Neural cell (in vitro differentiated cells): ENCODE measurements at regions not wholly inside any gene's neighbourhood (a gene's known extent, or its start where the extent isn't known, plus 50 kb on each side); places are given as distances from the start of the nearest gene placed in this dataset.

Experiments used
- H2AFZ ChIP-seq: fragments of 200-600, 300-800 bp; sonication (generic), shearing (Covaris generic); 2 replicates; pipeline ENCODE4 v1.6.0; 2014; ENCODE audit warnings: low read depth, mild to moderate bottlenecking, antibody characterized with exemption, low read length, moderate library complexity
- H3F3A ChIP-seq: fragments of 200-600 bp; shearing (Covaris generic); 2 replicates; pipeline ENCODE4 v1.6.1; 2016; ENCODE audit warnings: mild to moderate bottlenecking, moderate library complexity, mixed read lengths, antibody characterized with exemption, low read length; ENCODE audit not compliant: insufficient read depth, poor library complexity, severe bottlenecking
- H3K27ac ChIP-seq: fragments of 200-600, 300-800 bp; sonication (generic), shearing (Covaris generic); 2 replicates; pipeline ENCODE4 v1.5.1; 2014; ENCODE audit warnings: mild to moderate bottlenecking, low read length, moderate library complexity
- H3K27me3 ChIP-seq: fragments of 300-800, 200-600 bp; sonication (generic), shearing (Covaris generic); 2 replicates; pipeline ENCODE4 v1.6.0; 2014; ENCODE audit warnings: mild to moderate bottlenecking, low read depth, low read length, moderate library complexity; ENCODE audit not compliant: insufficient read depth
- H3K36me3 ChIP-seq: fragments of 300-800, 200-600 bp; sonication (generic), shearing (Covaris generic); 2 replicates; pipeline ENCODE4 v1.5.1; 2014; ENCODE audit warnings: mild to moderate bottlenecking, antibody characterized with exemption, low read length, moderate library complexity; ENCODE audit not compliant: insufficient read depth
- H3K4me2 ChIP-seq: fragments of 300-800, 200-600 bp; sonication (generic), shearing (Covaris generic); 2 replicates; pipeline ENCODE4 v1.6.0; 2014; ENCODE audit warnings: mild to moderate bottlenecking, low read length
- H3K4me3 ChIP-seq: fragments of 300-800, 200-600 bp; sonication (generic), shearing (Covaris generic); 2 replicates; pipeline ENCODE4 v1.5.1; 2014; ENCODE audit warnings: mild to moderate bottlenecking, low read length, moderate library complexity
- H3K79me2 ChIP-seq: fragments of 200-600 bp; shearing (Covaris generic); replicated peaks from 2 replicates; pipeline ENCODE4 v1.6.0; 2014; ENCODE audit warnings: mild to moderate bottlenecking, low read length, moderate library complexity; ENCODE audit not compliant: insufficient read depth
- H3K9ac ChIP-seq: fragments of 300-800, 200-600 bp; sonication (generic), shearing (Covaris generic); 2 replicates; pipeline ENCODE4 v1.6.1; 2016; ENCODE audit warnings: mild to moderate bottlenecking, low read length, mixed read lengths
- H3K9me2 ChIP-seq: fragments of 200-600 bp; shearing (Covaris generic); 2 replicates; pipeline ENCODE4 v1.6.1; 2016; ENCODE audit warnings: mild to moderate bottlenecking, low read length, mixed read lengths; ENCODE audit not compliant: insufficient read depth
- H3K9me3 ChIP-seq: fragments of 200-600, 300-800 bp; sonication (generic), shearing (Covaris generic); 2 replicates; pipeline ENCODE4 v1.6.1; 2016; ENCODE audit warnings: mild to moderate bottlenecking, mixed run types, low read length, moderate library complexity, mixed read lengths
- H4K20me1 ChIP-seq: fragments of 200-600 bp; shearing (Covaris generic); 2 replicates; pipeline ENCODE4 v1.6.1; 2016; ENCODE audit warnings: mild to moderate bottlenecking, mixed run types; ENCODE audit not compliant: insufficient read depth
- EP300 ChIP-seq: fragments of 450-650 bp; conservative IDR thresholded peaks from 2 replicates; pipeline ENCODE4 v1.6.1; 2014; ENCODE audit warnings: antibody characterized with exemption, mild to moderate bottlenecking, moderate library complexity; ENCODE audit not compliant: poor library complexity, severe bottlenecking
- EZH2 ChIP-seq: fragments of 200-600, 300-800 bp; shearing (Covaris generic), sonication (generic); IDR thresholded peaks from 2 replicates; pipeline ENCODE4 v1.6.1; 2014; ENCODE audit warnings: antibody characterized with exemption, low read length, borderline replicate concordance, mild to moderate bottlenecking; ENCODE audit not compliant: insufficient read depth, poor library complexity, severe bottlenecking
- MXI1 ChIP-seq: fragments of 450-650 bp; conservative IDR thresholded peaks from 2 replicates; pipeline ENCODE4 v1.6.1; 2014; ENCODE audit warnings: antibody characterized with exemption, mild to moderate bottlenecking; ENCODE audit not compliant: poor library complexity, severe bottlenecking
- POLR2AphosphoS5 ChIP-seq: IDR thresholded peaks from 2 replicates; pipeline ENCODE4 v1.6.1; 2012
- RAD21 ChIP-seq: fragments of 450-650 bp; conservative IDR thresholded peaks from 2 replicates; pipeline ENCODE4 v1.6.1; 2014; ENCODE audit warnings: antibody characterized with exemption, mild to moderate bottlenecking, moderate library complexity
- SMC3 ChIP-seq: fragments of 450-650 bp; conservative IDR thresholded peaks from 2 replicates; pipeline ENCODE4 v1.6.1; 2014; ENCODE audit warnings: antibody characterized with exemption, mild to moderate bottlenecking, moderate library complexity; ENCODE audit not compliant: poor library complexity
- TAF1 ChIP-seq: IDR thresholded peaks from 2 replicates; pipeline ENCODE4 v1.6.1; 2012; ENCODE audit warnings: low read depth
- TF ChIP-seq, protein P1 (sequence below): fragments of 450-650 bp; IDR thresholded peaks from 2 replicates; pipeline ENCODE4 v1.5.1; 2014; ENCODE audit warnings: antibody characterized with exemption, mild to moderate bottlenecking, moderate library complexity; ENCODE audit not compliant: poor library complexity, severe bottlenecking
- TF ChIP-seq, protein P2 (sequence below): IDR thresholded peaks from 2 replicates; pipeline ENCODE4 v1.6.1; 2012; ENCODE audit warnings: borderline replicate concordance

DNA sequence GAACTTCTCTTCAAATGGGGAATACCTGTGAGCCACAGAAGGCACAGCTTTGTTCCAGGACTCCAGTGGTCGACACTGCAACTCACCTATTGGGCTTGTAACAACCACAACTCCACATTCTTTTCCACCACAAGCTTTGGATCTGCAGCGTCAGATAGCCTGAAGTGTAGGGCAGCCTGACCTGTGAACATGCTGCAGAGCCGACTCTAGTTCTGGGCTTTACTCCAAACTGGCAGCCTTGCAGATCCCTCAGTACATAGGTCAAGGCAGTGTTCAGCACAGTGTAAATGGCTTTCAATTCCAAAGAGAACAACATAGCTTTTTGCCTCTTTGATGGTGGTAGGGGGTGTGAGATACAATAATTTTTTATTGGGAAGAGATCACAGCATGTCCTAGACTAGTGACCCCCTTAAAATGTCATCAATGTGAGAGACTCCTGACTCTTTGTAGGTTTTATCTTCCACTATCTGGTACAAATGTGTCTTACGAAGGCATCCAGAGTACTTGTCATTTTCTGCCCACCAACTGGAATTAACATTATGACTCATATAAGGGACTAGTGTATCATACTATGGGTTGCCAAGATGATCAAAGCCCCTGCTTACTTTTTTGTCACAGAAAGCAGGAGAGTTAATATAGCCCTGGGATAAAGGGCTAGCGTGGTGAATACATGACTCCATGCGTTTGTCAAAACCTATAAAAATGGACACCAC is 149.8 kb downstream of the COPS8 start:
- no peaks in the 10 kb centered on the region for H3K9me3 ChIP-seq
- no peaks in the 10 kb centered on the region for H3K27me3 ChIP-seq
- TF ChIP-seq MXI1 (no peak), TAF1 (no peak), RAD21 (no peak), EP300 (no peak), POLR2AphosphoS5 (no peak), EZH2 (no peak)
- TF ChIP-seq, protein P1, sequence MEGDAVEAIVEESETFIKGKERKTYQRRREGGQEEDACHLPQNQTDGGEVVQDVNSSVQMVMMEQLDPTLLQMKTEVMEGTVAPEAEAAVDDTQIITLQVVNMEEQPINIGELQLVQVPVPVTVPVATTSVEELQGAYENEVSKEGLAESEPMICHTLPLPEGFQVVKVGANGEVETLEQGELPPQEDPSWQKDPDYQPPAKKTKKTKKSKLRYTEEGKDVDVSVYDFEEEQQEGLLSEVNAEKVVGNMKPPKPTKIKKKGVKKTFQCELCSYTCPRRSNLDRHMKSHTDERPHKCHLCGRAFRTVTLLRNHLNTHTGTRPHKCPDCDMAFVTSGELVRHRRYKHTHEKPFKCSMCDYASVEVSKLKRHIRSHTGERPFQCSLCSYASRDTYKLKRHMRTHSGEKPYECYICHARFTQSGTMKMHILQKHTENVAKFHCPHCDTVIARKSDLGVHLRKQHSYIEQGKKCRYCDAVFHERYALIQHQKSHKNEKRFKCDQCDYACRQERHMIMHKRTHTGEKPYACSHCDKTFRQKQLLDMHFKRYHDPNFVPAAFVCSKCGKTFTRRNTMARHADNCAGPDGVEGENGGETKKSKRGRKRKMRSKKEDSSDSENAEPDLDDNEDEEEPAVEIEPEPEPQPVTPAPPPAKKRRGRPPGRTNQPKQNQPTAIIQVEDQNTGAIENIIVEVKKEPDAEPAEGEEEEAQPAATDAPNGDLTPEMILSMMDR, result no peak
- no peaks in the 10 kb centered on the region for H4K20me1 ChIP-seq
- no peaks in the 10 kb centered on the region for H3K36me3 ChIP-seq
- H3K9me2 ChIP-seq, result no peaks in the 10 kb centered on the region
- H3K4me2 ChIP-seq, result no peak overlapping the region
- no peaks in the 10 kb centered on the region for H3K79me2 ChIP-seq
- no peaks in the 10 kb centered on the region for H3F3A ChIP-seq
- H3K27ac ChIP-seq, result no peak overlapping the region
- H2AFZ ChIP-seq, result no peak overlapping the region
- H3K4me3 ChIP-seq, result no peak overlapping the region
- H3K9ac ChIP-seq, result no peak overlapping the region

DNA sequence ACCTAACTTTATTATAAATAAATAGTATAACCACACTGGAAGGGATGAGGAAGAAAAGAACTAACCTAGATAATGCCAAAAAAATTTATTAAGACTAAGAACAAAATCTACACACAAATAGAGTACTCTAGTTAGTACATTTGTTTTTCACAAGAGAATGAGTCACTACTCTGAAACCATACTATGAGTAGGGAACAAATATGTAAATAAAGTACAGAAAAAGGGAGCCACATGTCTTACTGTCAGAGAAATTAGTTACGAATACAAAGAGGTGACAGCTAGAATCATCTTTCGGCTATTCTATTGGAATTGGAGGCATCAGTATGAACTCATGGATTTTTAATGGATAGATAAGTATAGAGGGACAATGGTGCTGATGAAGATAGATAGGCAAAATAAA is 150.5 kb downstream of the COPS8 start:
- Histone ChIP-seq H3K79me2 (no peaks in the 10 kb centered on the region), H3K9me2 (no peaks in the 10 kb centered on the region), H3K27ac (no peak overlapping the region), H3F3A (no peaks in the 10 kb centered on the region), H3K9ac (no peak overlapping the region), H2AFZ (no peak overlapping the region), H3K27me3 (no peaks in the 10 kb centered on the region), H3K4me3 (no peak overlapping the region), H3K9me3 (no peaks in the 10 kb centered on the region), H3K36me3 (no peaks in the 10 kb centered on the region), H3K4me2 (no peak overlapping the region), H4K20me1 (no peaks in the 10 kb centered on the region)
- TF ChIP-seq MXI1, result no peak
- TF ChIP-seq, protein P2, sequence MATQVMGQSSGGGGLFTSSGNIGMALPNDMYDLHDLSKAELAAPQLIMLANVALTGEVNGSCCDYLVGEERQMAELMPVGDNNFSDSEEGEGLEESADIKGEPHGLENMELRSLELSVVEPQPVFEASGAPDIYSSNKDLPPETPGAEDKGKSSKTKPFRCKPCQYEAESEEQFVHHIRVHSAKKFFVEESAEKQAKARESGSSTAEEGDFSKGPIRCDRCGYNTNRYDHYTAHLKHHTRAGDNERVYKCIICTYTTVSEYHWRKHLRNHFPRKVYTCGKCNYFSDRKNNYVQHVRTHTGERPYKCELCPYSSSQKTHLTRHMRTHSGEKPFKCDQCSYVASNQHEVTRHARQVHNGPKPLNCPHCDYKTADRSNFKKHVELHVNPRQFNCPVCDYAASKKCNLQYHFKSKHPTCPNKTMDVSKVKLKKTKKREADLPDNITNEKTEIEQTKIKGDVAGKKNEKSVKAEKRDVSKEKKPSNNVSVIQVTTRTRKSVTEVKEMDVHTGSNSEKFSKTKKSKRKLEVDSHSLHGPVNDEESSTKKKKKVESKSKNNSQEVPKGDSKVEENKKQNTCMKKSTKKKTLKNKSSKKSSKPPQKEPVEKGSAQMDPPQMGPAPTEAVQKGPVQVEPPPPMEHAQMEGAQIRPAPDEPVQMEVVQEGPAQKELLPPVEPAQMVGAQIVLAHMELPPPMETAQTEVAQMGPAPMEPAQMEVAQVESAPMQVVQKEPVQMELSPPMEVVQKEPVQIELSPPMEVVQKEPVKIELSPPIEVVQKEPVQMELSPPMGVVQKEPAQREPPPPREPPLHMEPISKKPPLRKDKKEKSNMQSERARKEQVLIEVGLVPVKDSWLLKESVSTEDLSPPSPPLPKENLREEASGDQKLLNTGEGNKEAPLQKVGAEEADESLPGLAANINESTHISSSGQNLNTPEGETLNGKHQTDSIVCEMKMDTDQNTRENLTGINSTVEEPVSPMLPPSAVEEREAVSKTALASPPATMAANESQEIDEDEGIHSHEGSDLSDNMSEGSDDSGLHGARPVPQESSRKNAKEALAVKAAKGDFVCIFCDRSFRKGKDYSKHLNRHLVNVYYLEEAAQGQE, result no peak
- no peak for TF ChIP-seq EP300
- TF ChIP-seq SMC3, result no peak
- TF ChIP-seq TAF1, result no peak
- no peak for TF ChIP-seq POLR2AphosphoS5
- no peak for TF ChIP-seq EZH2
- TF ChIP-seq RAD21, result no peak
